Choroid plexus epithelial cell (primary cell): ENCODE measurements at regions not wholly inside any gene's neighbourhood (a gene's known extent, or its start where the extent isn't known, plus 50 kb on each side); places are given as distances from the start of the nearest gene placed in this dataset.
A peak's percentile ranks its signal among the peaks of the same experiment; 100 is the strongest.

ENCODE experiments used
- DNase-seq: peaks from one replicate; pipeline ENCODE4 v3.0.0-alpha.2; 2010; ENCODE audit warnings: low read depth
- H3K4me3 ChIP-seq: 2 replicates; pipeline ENCODE4 v1.5.1; 2011; ENCODE audit warnings: low read depth, mild to moderate bottlenecking, control low read depth, low read length, moderate library complexity
- TF ChIP-seq, protein P1 (sequence below): conservative IDR thresholded peaks from 2 replicates; pipeline ENCODE4 v1.5.1; 2011; ENCODE audit warnings: low read depth, mild to moderate bottlenecking, control low read depth, inconsistent platforms, low read length, moderate library complexity

GRCh38 chr10:36803229-36803628 is 322.2 kb upstream of the ANKRD30A start:
- H3K4me3 ChIP-seq: no peak overlapping the region
- no peak for DNase-seq
- TF ChIP-seq, protein P1, sequence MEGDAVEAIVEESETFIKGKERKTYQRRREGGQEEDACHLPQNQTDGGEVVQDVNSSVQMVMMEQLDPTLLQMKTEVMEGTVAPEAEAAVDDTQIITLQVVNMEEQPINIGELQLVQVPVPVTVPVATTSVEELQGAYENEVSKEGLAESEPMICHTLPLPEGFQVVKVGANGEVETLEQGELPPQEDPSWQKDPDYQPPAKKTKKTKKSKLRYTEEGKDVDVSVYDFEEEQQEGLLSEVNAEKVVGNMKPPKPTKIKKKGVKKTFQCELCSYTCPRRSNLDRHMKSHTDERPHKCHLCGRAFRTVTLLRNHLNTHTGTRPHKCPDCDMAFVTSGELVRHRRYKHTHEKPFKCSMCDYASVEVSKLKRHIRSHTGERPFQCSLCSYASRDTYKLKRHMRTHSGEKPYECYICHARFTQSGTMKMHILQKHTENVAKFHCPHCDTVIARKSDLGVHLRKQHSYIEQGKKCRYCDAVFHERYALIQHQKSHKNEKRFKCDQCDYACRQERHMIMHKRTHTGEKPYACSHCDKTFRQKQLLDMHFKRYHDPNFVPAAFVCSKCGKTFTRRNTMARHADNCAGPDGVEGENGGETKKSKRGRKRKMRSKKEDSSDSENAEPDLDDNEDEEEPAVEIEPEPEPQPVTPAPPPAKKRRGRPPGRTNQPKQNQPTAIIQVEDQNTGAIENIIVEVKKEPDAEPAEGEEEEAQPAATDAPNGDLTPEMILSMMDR: no peak

DNA sequence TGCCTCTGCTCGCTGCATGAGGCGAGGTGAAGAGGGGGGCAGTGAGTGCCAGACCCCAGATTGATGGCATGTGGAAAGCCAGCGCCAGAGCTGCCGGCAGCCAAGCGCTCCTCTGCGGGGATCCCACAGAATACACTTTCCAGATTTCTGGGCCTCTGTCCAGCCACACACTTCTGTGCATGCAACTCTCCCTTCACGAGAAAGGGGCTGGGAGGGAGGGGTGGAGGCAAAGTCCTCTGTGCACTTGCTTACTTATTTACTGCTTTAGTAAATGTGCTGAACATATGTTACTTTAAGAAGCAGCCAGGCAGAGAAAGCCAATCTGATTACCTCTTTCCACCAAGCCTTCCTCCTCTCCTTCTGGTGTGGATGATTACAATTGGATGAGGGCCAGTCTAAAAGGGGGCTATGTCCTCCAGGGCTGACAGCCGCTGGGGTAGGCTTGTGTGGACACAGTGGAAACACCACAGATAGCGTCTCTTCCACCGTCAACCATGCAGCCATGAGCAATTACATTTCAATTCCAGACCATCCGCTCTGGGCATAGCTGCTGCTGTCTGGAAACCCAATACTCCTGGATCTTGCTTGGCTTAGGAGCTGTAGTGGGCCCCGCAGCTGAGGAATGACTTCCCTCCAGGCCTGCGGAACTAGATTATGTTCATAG is 322.8 kb upstream of the ANKRD30A start:
- TF ChIP-seq, protein P1: no peak
- no peak overlapping the region for H3K4me3 ChIP-seq
- peak; percentile 72 for DNase-seq

GRCh38 chr10:36801660-36802059 is 323.7 kb upstream of the ANKRD30A start:
- H3K4me3 ChIP-seq: no peak overlapping the region
- TF ChIP-seq, protein P1: no peak
- peak; percentile 27 for DNase-seq

GRCh38 chr10:36794981-36795380 is 330.4 kb upstream of the ANKRD30A start:
- no peak overlapping the region for H3K4me3 ChIP-seq
- DNase-seq: no peak
- TF ChIP-seq, protein P1: no peak

DNA sequence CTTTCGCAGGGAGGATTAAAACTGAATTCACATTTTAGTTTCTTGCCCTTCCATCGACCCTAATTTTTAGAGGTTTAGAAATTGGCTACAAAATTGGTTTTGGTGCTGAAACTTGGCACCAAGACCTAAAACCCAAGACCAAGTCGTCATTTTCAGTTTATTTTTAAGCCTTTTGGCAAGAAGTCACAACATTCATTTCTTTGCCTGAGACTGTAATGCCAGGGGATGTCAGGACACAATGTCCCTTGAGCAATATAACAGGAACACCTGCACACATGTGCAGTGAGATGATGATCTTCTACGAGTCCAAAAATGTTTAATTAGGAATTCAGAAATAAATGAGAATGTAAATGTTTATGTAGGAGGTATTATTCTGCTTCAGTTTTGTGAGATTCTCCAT is 335.4 kb upstream of the ANKRD30A start:
- no peak overlapping the region for H3K4me3 ChIP-seq
- TF ChIP-seq, protein P1: no peak
- DNase-seq: no peak

- no peak overlapping the region for H3K4me3 ChIP-seq
- no peak for DNase-seq
- TF ChIP-seq, protein P1: no peak
These were observed 337.2 kb upstream of the ANKRD30A start for GRCh38 chr10:36788152-36788551.

- TF ChIP-seq, protein P1: no peak
- H3K4me3 ChIP-seq: no peak overlapping the region
- DNase-seq: no peak
These were observed 342.0 kb upstream of the ANKRD30A start for GRCh38 chr10:36783400-36783799.
